HL-60 (cell line): ENCODE measurements at regions not wholly inside any gene's neighbourhood (a gene's known extent, or its start where the extent isn't known, plus 50 kb on each side); places are given as distances from the start of the nearest gene placed in this dataset.

Experiments used
- DNase-seq, 2 experiments: peaks; one replicate each; pipeline ENCODE4 v3.0.0-alpha.2; 2010 to 2020; ENCODE audit warnings: low read depth in 1 of 2, low spot score in 1 of 2
- H3K27ac ChIP-seq: fragments of 250-450 bp; sonication (Bioruptor Pico); replicated peaks from 2 replicates; pipeline ENCODE4 v1.5.1; 2020; ENCODE audit warnings: mild to moderate bottlenecking, moderate library complexity
- H3K27me3 ChIP-seq: fragments of 250-450 bp; sonication (Bioruptor Pico); 2 replicates; pipeline ENCODE4 v1.5.1; 2021; ENCODE audit warnings: mild to moderate bottlenecking, moderate library complexity; ENCODE audit not compliant: insufficient read depth, poor library complexity, severe bottlenecking
- H3K4me3 ChIP-seq: replicated peaks from 2 replicates; pipeline ENCODE4 v1.5.1; 2011; ENCODE audit warnings: mild to moderate bottlenecking, control low read depth, low read length; ENCODE audit not compliant: insufficient read depth
- CTCF ChIP-seq: IDR thresholded peaks from one replicate; pipeline ENCODE4 v1.5.1; 2011; ENCODE audit warnings: low read length, control low read depth, inconsistent platforms; ENCODE audit not compliant: insufficient read depth
- GABPA ChIP-seq: IDR thresholded peaks from 2 replicates; pipeline ENCODE4 v1.6.1; 2012; ENCODE audit warnings: low read depth
- POLR2AphosphoS5 ChIP-seq: IDR thresholded peaks from 2 replicates; pipeline ENCODE4 v1.6.1; 2012; ENCODE audit warnings: low read depth
- SPI1 ChIP-seq: IDR thresholded peaks from 2 replicates; pipeline ENCODE4 v1.6.1; 2012; ENCODE audit warnings: low read depth, mild to moderate bottlenecking, borderline replicate concordance
- TF ChIP-seq, protein P1 (sequence below): IDR thresholded peaks from 2 replicates; pipeline ENCODE4 v1.6.1; 2012; ENCODE audit warnings: low read depth; ENCODE audit not compliant: insufficient replicate concordance

DNA sequence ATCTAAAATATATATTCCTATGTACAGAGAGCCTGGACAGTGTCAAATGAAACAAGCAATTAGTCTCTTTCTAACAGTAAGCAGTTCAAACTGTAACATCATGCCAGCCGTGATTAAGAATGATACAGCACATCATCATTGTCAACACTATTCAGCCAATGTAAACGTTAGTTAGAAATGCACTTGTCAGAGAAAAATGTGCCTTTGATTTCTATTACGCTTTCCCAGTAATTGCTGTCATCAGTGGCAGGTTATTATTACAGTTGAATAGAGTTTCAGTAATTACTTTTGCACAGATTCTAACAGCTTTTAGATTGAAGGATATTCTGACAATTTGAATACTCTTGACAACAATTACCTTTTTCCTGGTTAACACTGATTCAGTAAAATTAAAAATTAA lies 1007.1 kb downstream of the SH3BGRL start:
- Histone ChIP-seq H3K27ac (no peak overlapping the region), H3K27me3 (no peaks in the 10 kb centered on the region), H3K4me3 (no peak overlapping the region)
- DNase-seq, result no peak
- TF ChIP-seq POLR2AphosphoS5 (no peak), SPI1 (no peak), CTCF (no peak), GABPA (no peak)
- TF ChIP-seq, protein P1, sequence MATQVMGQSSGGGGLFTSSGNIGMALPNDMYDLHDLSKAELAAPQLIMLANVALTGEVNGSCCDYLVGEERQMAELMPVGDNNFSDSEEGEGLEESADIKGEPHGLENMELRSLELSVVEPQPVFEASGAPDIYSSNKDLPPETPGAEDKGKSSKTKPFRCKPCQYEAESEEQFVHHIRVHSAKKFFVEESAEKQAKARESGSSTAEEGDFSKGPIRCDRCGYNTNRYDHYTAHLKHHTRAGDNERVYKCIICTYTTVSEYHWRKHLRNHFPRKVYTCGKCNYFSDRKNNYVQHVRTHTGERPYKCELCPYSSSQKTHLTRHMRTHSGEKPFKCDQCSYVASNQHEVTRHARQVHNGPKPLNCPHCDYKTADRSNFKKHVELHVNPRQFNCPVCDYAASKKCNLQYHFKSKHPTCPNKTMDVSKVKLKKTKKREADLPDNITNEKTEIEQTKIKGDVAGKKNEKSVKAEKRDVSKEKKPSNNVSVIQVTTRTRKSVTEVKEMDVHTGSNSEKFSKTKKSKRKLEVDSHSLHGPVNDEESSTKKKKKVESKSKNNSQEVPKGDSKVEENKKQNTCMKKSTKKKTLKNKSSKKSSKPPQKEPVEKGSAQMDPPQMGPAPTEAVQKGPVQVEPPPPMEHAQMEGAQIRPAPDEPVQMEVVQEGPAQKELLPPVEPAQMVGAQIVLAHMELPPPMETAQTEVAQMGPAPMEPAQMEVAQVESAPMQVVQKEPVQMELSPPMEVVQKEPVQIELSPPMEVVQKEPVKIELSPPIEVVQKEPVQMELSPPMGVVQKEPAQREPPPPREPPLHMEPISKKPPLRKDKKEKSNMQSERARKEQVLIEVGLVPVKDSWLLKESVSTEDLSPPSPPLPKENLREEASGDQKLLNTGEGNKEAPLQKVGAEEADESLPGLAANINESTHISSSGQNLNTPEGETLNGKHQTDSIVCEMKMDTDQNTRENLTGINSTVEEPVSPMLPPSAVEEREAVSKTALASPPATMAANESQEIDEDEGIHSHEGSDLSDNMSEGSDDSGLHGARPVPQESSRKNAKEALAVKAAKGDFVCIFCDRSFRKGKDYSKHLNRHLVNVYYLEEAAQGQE, result no peak

- no peak for TF ChIP-seq POLR2AphosphoS5
- TF ChIP-seq, protein P1, result no peak
- TF ChIP-seq SPI1, result peak; percentile 55; the same call in 1 of the 2 replicates
- DNase-seq, result peak; percentile 28 to 47
- Histone ChIP-seq H3K27ac (no peak overlapping the region), H3K4me3 (no peak overlapping the region), H3K27me3 (no peaks in the 10 kb centered on the region)
Observed at GRCh38 chrX:82218361-82218760, 1016.5 kb downstream of the SH3BGRL start.

GRCh38 chrX:82219129-82219528 lies 1017.2 kb downstream of the SH3BGRL start:
- Histone ChIP-seq H3K27ac (no peak overlapping the region), H3K4me3 (no peak overlapping the region), H3K27me3 (no peaks in the 10 kb centered on the region)
- TF ChIP-seq, protein P1, result no peak
- no peak for TF ChIP-seq POLR2AphosphoS5
- no peak for TF ChIP-seq SPI1
- no peak for TF ChIP-seq GABPA
- DNase-seq, result no peak

DNA sequence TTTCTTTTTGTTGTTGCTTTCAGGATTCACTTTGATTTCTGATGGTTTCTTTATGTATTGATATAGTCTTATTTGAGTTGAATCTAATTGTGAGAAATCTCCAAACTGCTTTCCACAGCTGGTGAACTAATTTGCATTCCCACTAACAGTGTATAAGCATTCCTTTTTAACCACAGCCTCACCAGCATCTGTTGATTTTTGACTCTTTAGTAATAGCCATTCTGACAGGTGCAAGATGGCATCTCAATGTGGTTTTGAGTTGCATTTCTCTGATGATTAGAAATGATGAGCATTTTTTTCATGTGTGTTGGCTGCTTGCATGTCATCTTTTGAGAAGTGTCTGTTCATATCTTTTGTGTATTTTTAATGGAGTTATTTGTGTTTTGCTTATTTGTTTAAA lies 1023.1 kb downstream of the SH3BGRL start:
- Histone ChIP-seq H3K4me3 (no peak overlapping the region), H3K27ac (no peak overlapping the region), H3K27me3 (no peaks in the 10 kb centered on the region)
- TF ChIP-seq GABPA (no peak), SPI1 (no peak), POLR2AphosphoS5 (no peak), CTCF (no peak)
- TF ChIP-seq, protein P1, result no peak
- no peak for DNase-seq
